ENCODE measurements at regions not wholly inside any gene's neighbourhood (a gene's known extent, or its start where the extent isn't known, plus 50 kb on each side); places are given as distances from the start of the nearest gene placed in this dataset.

DNA sequence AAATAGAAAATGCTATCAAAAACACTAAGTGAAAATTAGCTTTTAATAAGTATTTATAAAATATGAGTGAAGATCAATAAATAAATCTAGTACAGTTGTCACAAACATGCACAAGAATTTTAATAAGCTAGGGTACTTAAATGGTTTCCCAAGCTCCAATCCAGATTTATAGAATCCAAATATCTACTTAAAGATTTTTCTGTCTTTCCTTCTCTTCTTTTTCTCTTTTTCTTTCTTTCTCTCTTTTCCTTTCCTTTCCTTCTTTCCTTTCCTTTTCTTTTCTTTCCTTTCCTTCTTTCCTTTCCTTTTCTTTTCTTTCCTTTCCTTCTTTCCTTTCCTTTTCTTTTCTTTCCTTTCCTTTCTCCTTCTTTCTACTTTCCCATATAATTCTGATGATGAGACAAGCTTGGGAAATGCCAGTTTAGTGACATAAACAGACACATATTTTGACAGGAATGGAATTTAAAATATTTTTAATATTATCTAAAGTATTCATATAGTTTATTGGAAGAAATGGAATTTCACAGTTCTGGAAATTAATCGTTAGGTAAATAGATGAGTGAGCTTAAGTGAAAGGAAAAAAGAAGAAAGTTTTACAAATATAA is 832.8 kb downstream of the NR2F1-AS1 start:
- TF ChIP-seq GATA2 (IDR thresholded peaks at IDR 0.05; ENCODE audit: low read depth, low read length) (no peak), GATA3 (IDR thresholded peaks at IDR 0.05; ENCODE audit: low read depth, low read length) (no peak)
